ENCODE measurements at regions not wholly inside any gene's neighbourhood (a gene's known extent, or its start where the extent isn't known, plus 50 kb on each side); places are given as distances from the start of the nearest gene placed in this dataset.

DNA sequence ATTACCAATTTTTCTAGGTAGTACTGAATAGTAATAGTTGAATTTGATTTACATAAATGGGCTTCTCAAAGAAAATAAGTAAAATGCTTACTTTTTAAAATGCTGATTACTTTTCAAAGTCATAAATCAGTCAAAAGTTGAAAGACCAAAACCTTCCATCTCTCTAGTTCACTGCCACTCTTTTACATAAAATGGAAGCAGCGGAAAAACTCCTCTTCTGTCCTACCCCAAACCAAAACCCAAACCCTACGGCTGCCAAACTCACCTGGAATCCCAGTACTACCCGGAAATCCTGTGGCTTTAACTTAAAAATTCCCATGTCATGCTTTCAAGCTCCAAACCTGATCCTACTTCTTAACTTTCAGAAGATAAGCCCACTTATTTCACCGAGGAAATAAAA lies 81.2 kb upstream of the MAPRE2 start:
- POLR2A ChIA-PET (ENCODE audit: partially characterized antibody), result no interaction called here
- Histone ChIP-seq H2AK5ac (ENCODE audit: low read depth, low read length) (no peak overlapping the region), H2BK5ac (ENCODE audit: low read depth, low read length) (no peak overlapping the region), H2BK20ac (ENCODE audit: low read length) (no peak overlapping the region), H3K27me3 (replicated peaks in 1 of 4; ENCODE audit: control insufficient read depth in 3 of 4, extremely low read depth in 1 of 4, insufficient read depth in 3 of 4, low read length in 3 of 4) (no peaks in the 10 kb centered on the region), H3K27ac (ENCODE audit: low read depth, low read length) (no peak overlapping the region), H3K4me2 (ENCODE audit: insufficient read depth in 1 of 2, low read depth in 2 of 2, low read length in 2 of 2) (no peak overlapping the region), H3K4me1 (replicated peaks in 1 of 4; ENCODE audit: control insufficient read depth in 3 of 4, insufficient read depth in 4 of 4, low read length in 3 of 4) (no peaks in the 10 kb centered on the region), H3K9me3 (ENCODE audit: insufficient read depth in 2 of 2, low read depth in 1 of 2, low read length in 1 of 2) (no peaks in the 10 kb centered on the region), H3K18ac (ENCODE audit: extremely low read depth, low read length) (no peak overlapping the region), H4K91ac (replicated peaks; ENCODE audit: insufficient read length, low read length) (no peak overlapping the region), H4K8ac (ENCODE audit: extremely low read depth, insufficient read depth, low read length) (no peak overlapping the region), H3K9ac (replicated peaks in 1 of 4; ENCODE audit: extremely low read depth in 1 of 4, low read depth in 3 of 4, low read length in 3 of 4) (no peak overlapping the region), H4K5ac (ENCODE audit: insufficient read length, low read depth, low read length) (no peak overlapping the region), H2BK15ac (ENCODE audit: low read length) (no peak overlapping the region), H3K23me2 (ENCODE audit: low read depth, low read length) (no peaks in the 10 kb centered on the region), H3K4ac (replicated peaks; ENCODE audit: insufficient read length, low read depth, low read length) (no peak overlapping the region), H3K36me3 (ENCODE audit: control insufficient read depth in 2 of 4, insufficient read depth in 4 of 4, low read length in 3 of 4) (no peaks in the 10 kb centered on the region), H3K4me3 (ENCODE audit: extremely low read depth in 1 of 4, insufficient read depth in 2 of 4, low read depth in 3 of 4, low read length in 4 of 4) (no peak overlapping the region), H3K79me2 (ENCODE audit: control insufficient read depth in 1 of 2, insufficient read depth in 2 of 2, low read length in 2 of 2) (no peaks in the 10 kb centered on the region), H2BK12ac (ENCODE audit: low read depth, low read length) (no peak overlapping the region), H3K14ac (ENCODE audit: insufficient read length) (no peak overlapping the region), H3K79me1 (ENCODE audit: low read depth, low read length) (no peaks in the 10 kb centered on the region), H3K23ac (ENCODE audit: insufficient read length) (no peak overlapping the region), H4K20me1 (replicated peaks in 1 of 2; ENCODE audit: control insufficient read depth in 1 of 2, insufficient read depth in 2 of 2, low read length in 2 of 2) (no peaks in the 10 kb centered on the region), H2BK120ac (replicated peaks; ENCODE audit: low read depth, low read length) (no peak overlapping the region), H3K56ac (replicated peaks; ENCODE audit: insufficient read length, low read depth, low read length) (no peak overlapping the region), H2AFZ (ENCODE audit: low read length) (no peak overlapping the region)
- CTCF ChIA-PET (ENCODE audit: partially characterized antibody), result interaction anchor here (1.3 to 2.6 kb wide), 2 partner anchors 17 to 93 kb away, joined by 4 to 7 read pairs; no protein-coding TSS in a partner anchor
- DNase-seq (ENCODE audit: low read depth in 1 of 2, low spot score in 2 of 2), result no peak
- WGBS, 2 experiments (ENCODE audit: extremely low coverage in 1 of 2, insufficient coverage in 1 of 2, insufficient read length in 1 of 2, insufficient replicate concordance in 2 of 2, low coverage in 1 of 2, low lambda C conversion rate in 2 of 2, missing lambda C conversion rate in 1 of 2), result 84% methylated on average over 4 of the region's 4 CpGs; no CpG with 5 or more reads in 1 of the 2 experiments
- no peak for FAIRE-seq
- TF ChIP-seq CHD2 (IDR thresholded peaks at IDR 0.05; ENCODE audit: low read length) (no peak), GTF2F1 (IDR thresholded peaks at IDR 0.05; ENCODE audit: borderline replicate concordance, low read depth, low read length) (no peak), ASH2L (IDR thresholded peaks at IDR 0.05; ENCODE audit: low read length) (no peak), SIRT6 (IDR thresholded peaks at IDR 0.05; ENCODE audit: low read length) (no peak), EGR1 (IDR thresholded peaks at IDR 0.05; ENCODE audit: borderline replicate concordance, low read depth, low read length) (no peak)

All from H1 (cell line).